ENCODE measurements at regions not wholly inside any gene's neighbourhood (a gene's known extent, or its start where the extent isn't known, plus 50 kb on each side); places are given as distances from the start of the nearest gene placed in this dataset.

- POLR2A ChIA-PET, result no interaction called here
- Histone ChIP-seq H3K36me3 (ENCODE audit: control insufficient read depth in 2 of 2, insufficient read depth in 1 of 2, low read length in 2 of 2) (no peaks in the 10 kb centered on the region), H3K27ac (ENCODE audit: extremely low read depth, low read depth, low read length) (no peak overlapping the region), H3K4me1 (ENCODE audit: control insufficient read depth, insufficient read depth, low read length) (no peaks in the 10 kb centered on the region), H3K4me3 (ENCODE audit: low read depth, low read length) (no peak overlapping the region), H3K9me3 (ENCODE audit: control insufficient read depth, insufficient read depth, low read depth, low read length) (no peaks in the 10 kb centered on the region)
- TF ChIP-seq FEZF1 (tag by site-specific recombination; IDR thresholded peaks at IDR 0.05), result no peak
- no peak for TF ChIP-seq YY2 (tag by site-specific recombination; IDR thresholded peaks at IDR 0.05)
- TF ChIP-seq ZBTB11 (tag by site-specific recombination; conservative IDR thresholded peaks at IDR 0.05; ENCODE audit: low read depth), result no peak
- no peak for TF ChIP-seq BCL11B (tag by site-specific recombination; IDR thresholded peaks at IDR 0.05; ENCODE audit: low read depth)
- TF ChIP-seq ZNF114 (tag by site-specific recombination; IDR thresholded peaks at IDR 0.05), result no peak
- TF ChIP-seq ZNF501 (tag by site-specific recombination; IDR thresholded peaks at IDR 0.05), result no peak
- no peak for TF ChIP-seq ZNF121 (tag by site-specific recombination; IDR thresholded peaks at IDR 0.05)
- CTCF ChIA-PET, result no interaction called here
Observed at GRCh38 chr18:69175681-69176080, 225.0 kb upstream of the DOK6 start.

GRCh38 chr18:69176741-69177140 lies 223.9 kb upstream of the DOK6 start:
- H3K9me3 ChIP-seq (ENCODE audit: control insufficient read depth, insufficient read depth, low read depth, low read length), result no peaks in the 10 kb centered on the region
- no peak overlapping the region for H3K4me3 ChIP-seq (ENCODE audit: low read depth, low read length)
- no peak overlapping the region for H3K27ac ChIP-seq (ENCODE audit: extremely low read depth, low read depth, low read length)
- no peaks in the 10 kb centered on the region for H3K4me1 ChIP-seq (ENCODE audit: control insufficient read depth, insufficient read depth, low read length)
- CTCF ChIA-PET, result no interaction called here
- no peaks in the 10 kb centered on the region for H3K36me3 ChIP-seq (ENCODE audit: control insufficient read depth in 2 of 2, insufficient read depth in 1 of 2, low read length in 2 of 2)
- no peak for TF ChIP-seq KLF1 (tag by site-specific recombination; IDR thresholded peaks at IDR 0.05)
- TF ChIP-seq ZNF521 (tag by site-specific recombination; IDR thresholded peaks at IDR 0.05), result no peak
- TF ChIP-seq ZNF670 (tag by site-specific recombination; IDR thresholded peaks at IDR 0.05; ENCODE audit: low read depth), result no peak
- TF ChIP-seq ZNF391 (tag by site-specific recombination; IDR thresholded peaks at IDR 0.05; ENCODE audit: borderline replicate concordance, low read depth), result no peak
- TF ChIP-seq ZNF639 (tag by site-specific recombination; IDR thresholded peaks at IDR 0.05), result no peak
- TF ChIP-seq WT1 (tag by site-specific recombination; IDR thresholded peaks at IDR 0.05), result no peak
- POLR2A ChIA-PET, result no interaction called here

- Histone ChIP-seq H3K27ac (ENCODE audit: extremely low read depth, low read depth, low read length) (no peak overlapping the region), H3K9me3 (ENCODE audit: control insufficient read depth, insufficient read depth, low read depth, low read length) (no peaks in the 10 kb centered on the region), H3K36me3 (ENCODE audit: control insufficient read depth in 2 of 2, insufficient read depth in 1 of 2, low read length in 2 of 2) (no peaks in the 10 kb centered on the region), H3K4me1 (ENCODE audit: control insufficient read depth, insufficient read depth, low read length) (no peaks in the 10 kb centered on the region), H3K4me3 (ENCODE audit: low read depth, low read length) (no peak overlapping the region)
- TF ChIP-seq ZNF692 (tag by site-specific recombination; IDR thresholded peaks at IDR 0.05), result no peak
- no peak for TF ChIP-seq KLF16 (tag by site-specific recombination; IDR thresholded peaks at IDR 0.05)
- TF ChIP-seq YY1 (tag by site-specific recombination; IDR thresholded peaks at IDR 0.05), result no peak
- TF ChIP-seq YY2 (tag by site-specific recombination; IDR thresholded peaks at IDR 0.05), result no peak
- TF ChIP-seq PRDM1 (tag by site-specific recombination; IDR thresholded peaks at IDR 0.05), result no peak
- POLR2A ChIA-PET, result interaction anchor here (0.6 kb wide), 1 partner anchor 8 kb away, joined by 3 read pairs; no protein-coding TSS in a partner anchor
- CTCF ChIA-PET, result no interaction called here
Observed at GRCh38 chr18:69177702-69178101, 223.0 kb upstream of the DOK6 start.
